ENCODE measurements at regions not wholly inside any gene's neighbourhood (a gene's known extent, or its start where the extent isn't known, plus 50 kb on each side); places are given as distances from the start of the nearest gene placed in this dataset.

DNA sequence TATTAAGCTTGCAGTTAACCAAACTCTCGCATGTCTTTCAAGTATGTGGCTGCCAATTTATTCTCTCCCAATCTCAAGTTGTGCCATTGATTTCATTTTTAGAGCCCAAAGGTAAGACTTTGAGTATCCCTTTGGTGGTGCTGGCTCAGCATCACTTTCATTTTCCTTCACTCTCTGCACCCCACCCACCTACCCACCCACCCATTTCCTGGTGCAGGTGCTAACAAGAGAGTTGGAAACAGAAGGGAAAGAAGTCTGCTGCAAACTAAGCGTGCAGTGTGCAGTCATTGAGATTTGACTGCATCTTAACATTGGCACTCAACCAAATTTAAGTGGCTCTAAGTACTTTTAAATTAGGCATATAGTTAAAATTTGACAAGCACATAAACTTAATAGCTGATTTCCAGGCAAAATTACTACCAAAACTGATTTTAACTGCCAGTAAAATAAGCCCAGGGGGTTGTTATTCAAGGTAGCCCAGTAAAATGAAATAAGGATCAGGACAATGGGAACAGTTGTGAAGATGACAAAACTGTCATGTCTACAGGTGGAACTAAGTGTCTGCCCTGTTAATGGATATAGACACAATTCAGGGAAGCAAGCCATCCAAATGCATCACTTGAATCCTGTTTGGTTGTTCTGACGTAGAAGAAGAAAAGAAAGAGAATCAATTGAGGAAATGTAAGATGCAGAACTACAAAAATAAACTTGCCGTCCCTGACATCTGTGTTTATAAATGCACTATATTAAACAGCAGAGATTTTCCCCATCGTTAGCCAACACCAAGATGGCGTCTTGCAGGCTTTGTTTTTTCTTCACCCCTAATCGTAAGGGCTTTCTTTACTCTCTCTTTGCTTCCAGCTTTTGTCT, 184.2 kb downstream of the KDR start:
- H3K4me1 Mint-ChIP-seq (ENCODE audit: low read depth) = peaks cover 59% of the 10 kb centered on the region
- H3K27ac Mint-ChIP-seq = no peak overlapping the region
- H3K27me3 Mint-ChIP-seq (ENCODE audit: low read depth) = no peaks in the 10 kb centered on the region
- peak overlapping the region; percentile 61 to 81 for H3K4me3 Mint-ChIP-seq
- ATAC-seq (replicated peaks in 1 of 2) = peak; percentile 13 to 21
- DNase-seq = peak in 1 of 2 donors; percentile 17
- H3K36me3 Mint-ChIP-seq (ENCODE audit: insufficient read depth in 2 of 2) = no peaks in the 10 kb centered on the region
- H3K9me3 Mint-ChIP-seq = no peaks in the 10 kb centered on the region

DNA sequence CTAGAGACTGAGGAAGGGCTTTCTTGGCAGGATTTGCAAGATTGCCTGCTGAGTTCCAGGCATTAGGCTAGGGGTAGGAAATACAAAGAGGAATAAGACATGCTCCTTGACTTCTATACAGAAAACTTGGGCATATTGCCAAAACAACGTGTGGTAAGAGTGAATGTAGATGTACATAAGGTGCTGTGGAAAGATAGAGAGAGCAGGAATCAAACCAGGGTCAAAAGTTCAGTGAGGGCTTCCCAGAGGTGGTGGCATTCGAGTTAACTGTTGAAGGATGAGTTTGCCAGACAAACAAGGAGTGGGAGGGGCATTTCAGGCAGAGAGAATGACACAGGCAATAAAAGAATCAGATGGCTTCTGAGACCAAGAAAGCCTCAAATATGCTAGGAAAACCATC, 187.9 kb downstream of the KDR start:
- no peaks in the 10 kb centered on the region for H3K36me3 Mint-ChIP-seq (ENCODE audit: insufficient read depth in 2 of 2)
- no peak for DNase-seq

DNA sequence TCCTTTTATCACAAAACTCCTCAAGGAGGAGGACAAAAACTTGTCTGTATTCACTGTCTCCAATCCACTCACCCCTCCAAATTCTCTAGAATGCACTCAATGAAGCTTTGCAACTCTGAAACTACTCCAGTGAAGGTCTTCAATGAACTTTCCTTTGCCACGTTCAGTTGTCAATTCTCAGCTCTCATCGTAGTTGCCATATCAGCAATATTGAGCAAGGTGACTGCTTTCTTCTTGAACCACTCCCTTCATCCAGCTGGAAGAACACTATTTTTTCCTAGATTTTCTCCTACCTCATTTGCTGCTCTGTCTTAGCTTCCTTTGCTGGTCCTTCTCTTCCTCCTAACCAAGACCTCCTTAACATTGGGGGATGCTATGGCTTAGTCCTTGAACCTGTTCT, 191.8 kb downstream of the KDR start:
- H3K27ac Mint-ChIP-seq = no peak overlapping the region
- H3K9me3 Mint-ChIP-seq = no peaks in the 10 kb centered on the region
- ATAC-seq (replicated peaks in 1 of 2) = no peak

More for the DNA sequence above, 187.9 kb downstream of the KDR start:
- no peak for ATAC-seq (replicated peaks in 1 of 2)
- H3K9me3 Mint-ChIP-seq = no peaks in the 10 kb centered on the region
- peaks cover 30% of the 10 kb centered on the region for H3K4me1 Mint-ChIP-seq (ENCODE audit: low read depth)
- no peak overlapping the region for H3K27ac Mint-ChIP-seq
- no peak overlapping the region for H3K4me3 Mint-ChIP-seq
- no peaks in the 10 kb centered on the region for H3K27me3 Mint-ChIP-seq (ENCODE audit: low read depth)

DNA sequence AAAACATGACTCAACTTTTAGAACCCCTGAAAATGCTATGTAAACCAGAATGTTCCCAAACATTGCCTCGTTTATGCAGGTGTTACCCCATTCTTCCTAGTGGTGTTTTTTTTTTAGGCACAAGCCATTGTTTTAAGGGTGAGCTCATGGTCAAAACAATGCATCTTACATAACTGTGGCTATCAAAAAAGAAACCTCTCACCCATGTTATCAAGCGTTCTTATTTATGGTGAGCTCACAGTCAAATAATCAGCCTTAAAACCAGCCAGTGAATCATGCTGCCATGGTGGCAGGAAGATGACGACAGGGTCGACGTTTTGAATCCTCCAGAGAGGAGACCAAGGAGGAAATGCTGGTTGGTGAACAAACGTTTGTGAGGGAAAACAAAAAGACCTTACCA, 195.2 kb downstream of the KDR start:
- peaks cover 4% of the 10 kb centered on the region for H3K4me1 Mint-ChIP-seq (ENCODE audit: low read depth)
- DNase-seq = peak in 1 of 2 donors; percentile 7
- no peaks in the 10 kb centered on the region for H3K27me3 Mint-ChIP-seq (ENCODE audit: low read depth)

More for the DNA sequence above, 191.8 kb downstream of the KDR start:
- Mint-ChIP-seq H3K36me3 (ENCODE audit: insufficient read depth in 2 of 2) (no peaks in the 10 kb centered on the region), H3K4me1 (ENCODE audit: low read depth) (peaks cover 11% of the 10 kb centered on the region), H3K4me3 (no peak overlapping the region), H3K27me3 (ENCODE audit: low read depth) (no peaks in the 10 kb centered on the region)
- DNase-seq = no peak

DNA sequence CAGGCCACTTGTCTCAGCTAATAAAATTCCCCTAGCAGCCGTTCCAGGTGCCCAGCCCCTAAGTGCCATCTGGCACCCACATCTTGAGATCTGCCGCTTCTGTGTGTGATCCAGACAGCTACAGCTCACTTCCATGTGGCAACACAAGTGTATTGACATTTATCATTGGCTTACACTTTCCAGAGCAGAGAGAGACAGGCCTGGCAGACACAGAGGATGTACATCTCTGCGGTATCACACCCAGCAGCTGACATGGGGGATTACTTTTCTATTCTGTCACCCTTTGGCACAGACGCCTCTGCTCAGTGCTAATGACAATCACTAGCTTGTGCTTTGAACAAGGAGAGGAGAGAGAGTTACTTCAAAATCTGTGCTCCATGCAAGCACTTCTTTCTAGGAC, 195.9 kb downstream of the KDR start:
- ATAC-seq (replicated peaks in 1 of 2) (no peak), DNase-seq (no peak)
- Mint-ChIP-seq H3K4me3 (no peak overlapping the region), H3K4me1 (ENCODE audit: low read depth) (peaks cover 4% of the 10 kb centered on the region), H3K9me3 (peaks cover 0 to 3% of the 10 kb centered on the region in 2 donors), H3K27ac (no peak overlapping the region), H3K27me3 (ENCODE audit: low read depth) (no peaks in the 10 kb centered on the region), H3K36me3 (ENCODE audit: insufficient read depth in 2 of 2) (peaks cover 0 to 1% of the 10 kb centered on the region in 2 donors)

More for the DNA sequence above, 195.2 kb downstream of the KDR start:
- Mint-ChIP-seq H3K27ac (no peak overlapping the region), H3K9me3 (peaks cover 0 to 3% of the 10 kb centered on the region in 2 donors), H3K4me3 (no peak overlapping the region), H3K36me3 (ENCODE audit: insufficient read depth in 2 of 2) (peaks cover 0 to 1% of the 10 kb centered on the region in 2 donors)
- peak; percentile 41 to 47 for ATAC-seq (replicated peaks in 1 of 2)

DNA sequence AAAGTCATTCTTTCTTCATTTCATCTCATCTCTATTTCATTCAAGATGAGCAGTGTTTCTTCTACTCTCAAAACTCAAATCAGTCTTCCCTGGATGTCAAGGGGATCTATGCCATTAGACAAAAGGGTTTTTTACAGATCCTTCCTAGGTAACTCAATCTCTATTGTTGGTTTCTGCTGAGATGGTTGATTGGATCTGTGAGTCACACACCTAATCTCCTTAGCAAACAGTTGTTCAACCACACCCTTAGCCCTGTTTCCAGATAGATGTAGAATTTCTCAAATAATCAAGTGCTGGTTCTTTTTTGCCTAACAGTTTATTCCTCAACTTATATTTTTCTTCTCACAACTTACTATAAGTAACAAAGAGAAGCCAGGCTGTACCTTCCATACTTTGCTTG, 200.5 kb downstream of the KDR start:
- no peak for ATAC-seq (replicated peaks in 1 of 2)
- Mint-ChIP-seq H3K27ac (no peak overlapping the region), H3K36me3 (ENCODE audit: insufficient read depth in 2 of 2) (peaks cover 0 to 1% of the 10 kb centered on the region in 2 donors), H3K4me3 (no peak overlapping the region), H3K9me3 (peaks cover 0 to 5% of the 10 kb centered on the region in 2 donors), H3K4me1 (ENCODE audit: low read depth) (no peaks in the 10 kb centered on the region), H3K27me3 (ENCODE audit: low read depth) (no peaks in the 10 kb centered on the region)
- no peak for DNase-seq

DNA sequence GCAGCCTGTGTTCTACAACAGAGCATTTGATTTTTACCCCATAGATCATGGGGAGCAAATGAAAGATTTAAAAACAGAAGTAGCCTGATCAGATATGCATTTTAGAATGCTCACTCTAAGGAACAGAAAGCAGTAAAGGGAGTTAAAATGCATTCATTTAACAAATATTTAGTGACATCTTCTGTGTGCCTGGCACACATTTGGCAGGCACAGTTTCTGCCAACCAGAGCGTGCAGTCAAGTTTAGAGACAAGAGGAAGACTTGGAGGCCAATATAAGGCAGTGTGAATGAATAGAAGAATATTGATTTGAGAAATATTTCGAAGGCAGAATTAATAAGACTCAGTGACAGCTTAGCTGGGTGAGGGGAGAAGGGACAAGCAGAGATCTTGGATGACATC, 210.1 kb downstream of the KDR start:
- Mint-ChIP-seq H3K9me3 (no peaks in the 10 kb centered on the region), H3K27ac (no peak overlapping the region), H3K4me1 (ENCODE audit: low read depth) (no peaks in the 10 kb centered on the region), H3K27me3 (ENCODE audit: low read depth) (no peaks in the 10 kb centered on the region), H3K4me3 (no peak overlapping the region), H3K36me3 (ENCODE audit: insufficient read depth in 2 of 2) (no peaks in the 10 kb centered on the region)
- ATAC-seq (replicated peaks in 1 of 2) (no peak), DNase-seq (no peak)

DNA sequence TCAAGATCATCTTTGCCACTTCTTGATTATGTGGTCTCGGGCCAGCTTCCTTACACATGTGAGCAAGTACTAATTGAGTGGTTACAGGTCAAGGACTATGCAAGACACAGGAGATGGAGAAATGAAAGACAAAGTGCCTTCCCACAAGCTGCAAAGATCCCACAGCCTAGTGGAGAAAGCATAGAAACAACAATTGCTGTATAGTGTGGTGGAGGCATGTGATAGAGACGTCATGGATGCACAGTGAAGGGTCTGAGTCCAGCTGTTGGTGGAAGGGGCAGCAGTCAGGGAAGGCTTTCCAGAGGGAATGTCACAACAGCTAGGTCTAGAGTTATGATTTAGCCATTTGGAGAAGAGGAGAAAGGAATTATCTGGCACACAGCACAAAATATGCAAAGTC, 210.6 kb downstream of the KDR start:
- no peak overlapping the region for H3K4me3 Mint-ChIP-seq
- H3K9me3 Mint-ChIP-seq = no peaks in the 10 kb centered on the region
- H3K4me1 Mint-ChIP-seq (ENCODE audit: low read depth) = peaks cover 4% of the 10 kb centered on the region
- no peak for ATAC-seq (replicated peaks in 1 of 2)
- no peak for DNase-seq
- no peak overlapping the region for H3K27ac Mint-ChIP-seq
- no peaks in the 10 kb centered on the region for H3K27me3 Mint-ChIP-seq (ENCODE audit: low read depth)
- H3K36me3 Mint-ChIP-seq (ENCODE audit: insufficient read depth in 2 of 2) = no peaks in the 10 kb centered on the region

DNA sequence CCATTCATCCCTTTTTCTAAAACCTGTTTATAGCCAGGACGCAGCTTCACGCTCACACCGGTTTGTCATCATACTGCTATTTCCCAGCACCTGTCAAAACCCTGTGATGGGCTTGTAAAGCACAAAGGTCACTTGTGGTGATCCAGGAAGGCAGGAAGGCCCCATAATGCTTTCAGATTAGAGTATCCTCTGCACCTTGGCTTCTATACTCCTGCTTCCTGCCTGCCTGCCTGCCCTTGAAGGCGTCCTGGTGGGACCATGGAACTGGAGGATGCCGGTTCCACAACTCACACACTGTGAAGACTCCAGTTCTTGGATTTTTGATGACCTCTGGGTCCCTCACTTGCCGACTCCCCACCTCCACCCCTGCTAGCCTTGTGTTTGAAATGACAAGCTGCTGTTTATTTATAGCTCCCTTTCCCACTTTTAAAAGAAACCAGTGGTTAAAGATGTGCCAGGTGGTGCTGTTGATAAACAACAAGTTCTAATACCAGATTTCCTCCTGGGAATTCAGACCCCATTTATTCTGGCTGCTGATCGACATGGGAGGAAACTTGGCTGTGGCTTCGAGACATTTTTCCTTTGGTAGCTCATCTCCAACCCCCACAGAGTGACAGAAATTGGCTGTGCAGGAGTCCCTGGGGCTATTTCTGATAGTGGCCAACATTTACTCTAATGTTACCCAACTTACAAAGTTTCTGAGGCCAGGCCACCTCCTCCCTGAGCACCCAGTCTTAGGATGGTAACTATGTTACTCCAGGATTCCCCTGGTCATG, 211.5 kb downstream of the KDR start:
- H3K27me3 Mint-ChIP-seq (ENCODE audit: low read depth) = no peaks in the 10 kb centered on the region
- no peaks in the 10 kb centered on the region for H3K9me3 Mint-ChIP-seq
- ATAC-seq (replicated peaks in 1 of 2) (no peak), DNase-seq (no peak)
- H3K4me1 Mint-ChIP-seq (ENCODE audit: low read depth) = peaks cover 12% of the 10 kb centered on the region
- H3K27ac Mint-ChIP-seq = no peak overlapping the region
- H3K4me3 Mint-ChIP-seq = no peak overlapping the region
- no peaks in the 10 kb centered on the region for H3K36me3 Mint-ChIP-seq (ENCODE audit: insufficient read depth in 2 of 2)

DNA sequence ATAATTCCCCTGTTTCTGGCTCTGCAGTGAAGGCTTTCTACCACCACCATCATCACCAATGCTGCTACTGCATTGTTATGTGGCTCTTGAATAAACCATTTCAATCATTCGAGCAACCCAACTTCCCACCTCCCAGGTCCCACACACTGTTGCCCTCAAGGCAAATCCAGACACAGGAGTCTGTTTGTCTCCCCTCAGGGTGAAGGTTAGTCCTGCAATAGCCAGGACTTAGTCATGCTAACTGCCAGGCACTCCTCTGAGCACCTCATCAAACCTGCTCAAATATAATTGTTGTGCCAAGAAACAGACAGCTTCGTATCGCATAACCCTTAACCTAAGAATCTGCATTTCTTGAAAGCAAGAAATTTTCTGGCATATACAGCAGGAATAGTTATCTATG, 213.2 kb downstream of the KDR start:
- Mint-ChIP-seq H3K4me3 (no peak overlapping the region), H3K4me1 (ENCODE audit: low read depth) (peaks cover 15% of the 10 kb centered on the region), H3K36me3 (ENCODE audit: insufficient read depth in 2 of 2) (no peaks in the 10 kb centered on the region), H3K27ac (no peak overlapping the region), H3K27me3 (ENCODE audit: low read depth) (no peaks in the 10 kb centered on the region), H3K9me3 (no peaks in the 10 kb centered on the region)
- no peak for DNase-seq
- no peak for ATAC-seq (replicated peaks in 1 of 2)

DNA sequence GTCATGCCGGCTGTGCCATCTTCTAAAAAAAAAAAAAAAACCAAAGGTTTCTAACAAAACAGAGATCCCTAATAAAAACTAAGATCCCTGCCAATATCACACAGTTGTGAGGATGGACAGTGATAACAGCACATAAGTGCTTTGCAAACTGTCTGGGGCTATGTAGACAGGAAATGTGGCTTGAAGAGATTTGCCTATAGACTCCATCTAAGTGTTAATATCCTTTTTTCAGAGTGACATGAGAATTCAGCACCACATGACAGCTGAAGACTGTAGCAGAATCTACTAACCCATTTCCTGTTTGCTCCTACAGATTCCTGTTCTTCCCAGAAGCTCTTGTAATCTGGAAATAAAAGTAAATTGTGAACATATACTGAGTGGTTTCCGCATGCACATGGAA, 215.4 kb downstream of the KDR start:
- Mint-ChIP-seq H3K4me3 (no peak overlapping the region), H3K27me3 (ENCODE audit: low read depth) (no peaks in the 10 kb centered on the region), H3K9me3 (peaks cover 0 to 3% of the 10 kb centered on the region in 2 donors), H3K4me1 (ENCODE audit: low read depth) (peaks cover 15% of the 10 kb centered on the region), H3K36me3 (ENCODE audit: insufficient read depth in 2 of 2) (peaks cover 0 to 5% of the 10 kb centered on the region in 2 donors), H3K27ac (no peak overlapping the region)
- ATAC-seq (replicated peaks in 1 of 2) (no peak), DNase-seq (no peak)

DNA sequence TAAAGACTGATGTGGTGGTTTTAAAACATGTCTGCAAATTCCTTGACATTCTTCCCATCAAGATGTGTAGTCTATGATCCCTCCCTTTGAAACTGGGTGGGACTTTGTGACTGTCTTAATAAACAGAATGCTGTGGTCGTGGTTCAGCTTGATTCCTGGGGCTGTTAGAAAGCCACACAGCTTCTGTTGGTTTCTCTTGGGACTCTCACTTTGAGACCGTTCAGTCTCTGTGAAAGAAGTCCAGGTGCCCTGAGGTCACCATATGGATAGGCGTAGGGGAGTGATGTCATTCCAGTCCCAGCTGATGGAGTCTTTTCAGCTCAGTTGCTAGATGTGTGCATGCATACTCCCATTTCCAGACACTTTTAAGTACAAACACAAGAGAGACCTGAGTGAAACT, 216.6 kb downstream of the KDR start:
- no peak overlapping the region for H3K27ac Mint-ChIP-seq

DNA sequence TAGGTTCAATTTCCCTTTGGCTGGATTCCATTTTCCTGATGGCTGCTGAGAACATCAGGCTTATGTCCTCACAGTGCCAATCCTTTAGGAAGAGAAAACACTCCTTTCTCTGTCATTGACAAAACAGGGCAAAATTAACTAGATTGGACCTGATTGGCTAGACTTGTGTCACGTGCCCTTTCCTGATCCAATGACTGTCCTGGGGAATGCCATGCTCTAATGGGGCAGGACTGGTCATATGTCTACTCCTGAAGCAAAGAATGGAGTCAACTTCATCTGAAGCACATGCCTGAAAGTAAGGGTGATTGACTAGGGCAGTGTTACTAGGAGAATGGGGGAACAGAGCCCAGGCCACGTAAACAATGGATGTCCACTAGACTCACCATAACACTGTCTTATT, 220.4 kb downstream of the KDR start:
- DNase-seq (no peak), ATAC-seq (replicated peaks in 1 of 2) (no peak)
- H3K27ac Mint-ChIP-seq = no peak overlapping the region
- H3K4me3 Mint-ChIP-seq = no peak overlapping the region
- peaks cover 0 to 3% of the 10 kb centered on the region in 2 donors for H3K9me3 Mint-ChIP-seq
- peaks cover 0 to 5% of the 10 kb centered on the region in 2 donors for H3K36me3 Mint-ChIP-seq (ENCODE audit: insufficient read depth in 2 of 2)
- H3K27me3 Mint-ChIP-seq (ENCODE audit: low read depth) = no peaks in the 10 kb centered on the region
- H3K4me1 Mint-ChIP-seq (ENCODE audit: low read depth) = peaks cover 13% of the 10 kb centered on the region

More for the DNA sequence above, 216.6 kb downstream of the KDR start:
- no peak for DNase-seq
- Mint-ChIP-seq H3K36me3 (ENCODE audit: insufficient read depth in 2 of 2) (peaks cover 0 to 5% of the 10 kb centered on the region in 2 donors), H3K9me3 (peaks cover 0 to 3% of the 10 kb centered on the region in 2 donors), H3K27me3 (ENCODE audit: low read depth) (no peaks in the 10 kb centered on the region), H3K4me3 (no peak overlapping the region), H3K4me1 (ENCODE audit: low read depth) (peaks cover 15% of the 10 kb centered on the region)
- ATAC-seq (replicated peaks in 1 of 2) = no peak
